HEK293T (cell line): ENCODE measurements at regions not wholly inside any gene's neighbourhood (a gene's known extent, or its start where the extent isn't known, plus 50 kb on each side); places are given as distances from the start of the nearest gene placed in this dataset.

Experiments used
- ARNT ChIP-seq: fragments of 450-650 bp; IDR thresholded peaks from 2 replicates; pipeline ENCODE4 v1.6.1; 2017; ENCODE audit warnings: mild to moderate bottlenecking
- BHLHE40 ChIP-seq: fragments of 450-650 bp; IDR thresholded peaks from 2 replicates; pipeline ENCODE4 v1.6.1; 2016; ENCODE audit warnings: mild to moderate bottlenecking, moderate library complexity, borderline replicate concordance
- CTBP1 ChIP-seq: fragments of 450-650 bp; IDR thresholded peaks from 2 replicates; pipeline ENCODE4 v1.6.1; 2016; ENCODE audit warnings: borderline replicate concordance
- FOXA1 ChIP-seq: fragments of 450-650 bp; IDR thresholded peaks from 2 replicates; pipeline ENCODE4 v1.6.1; 2016; ENCODE audit warnings: mild to moderate bottlenecking
- FOXK2 ChIP-seq: fragments of 450-650 bp; IDR thresholded peaks from 2 replicates; pipeline ENCODE4 v1.6.1; 2016; ENCODE audit warnings: mild to moderate bottlenecking
- FOXM1 ChIP-seq: fragments of 450-650 bp; IDR thresholded peaks from 2 replicates; pipeline ENCODE4 v1.6.1; 2017; ENCODE audit warnings: mild to moderate bottlenecking, borderline replicate concordance
- HDGF ChIP-seq: fragments of 450-650 bp; IDR thresholded peaks from 2 replicates; pipeline ENCODE4 v1.6.1; 2017; ENCODE audit warnings: antibody characterized with exemption, borderline replicate concordance
- L3MBTL2 ChIP-seq: fragments of 450-650 bp; conservative IDR thresholded peaks from 2 replicates; pipeline ENCODE4 v1.6.1; 2016; ENCODE audit warnings: mild to moderate bottlenecking
- LEF1 ChIP-seq: fragments of 450-650 bp; IDR thresholded peaks from 2 replicates; pipeline ENCODE4 v1.6.1; 2017; ENCODE audit warnings: mild to moderate bottlenecking, borderline replicate concordance
- SP1 ChIP-seq: fragments of 450-650 bp; IDR thresholded peaks from 2 replicates; pipeline ENCODE4 v1.6.1; 2017
- SUZ12 ChIP-seq: fragments of 450-650 bp; IDR thresholded peaks from 2 replicates; pipeline ENCODE4 v1.6.1; 2016; ENCODE audit warnings: mild to moderate bottlenecking
- TARDBP ChIP-seq: fragments of 450-650 bp; IDR thresholded peaks from 2 replicates; pipeline ENCODE4 v1.6.1; 2016
- ZNF384 ChIP-seq: fragments of 450-650 bp; IDR thresholded peaks from 2 replicates; pipeline ENCODE4 v1.6.1; 2016
- TF ChIP-seq, protein P1 (sequence below): fragments of 450-650 bp; IDR thresholded peaks from 2 replicates; pipeline ENCODE4 v1.6.1; 2016

DNA sequence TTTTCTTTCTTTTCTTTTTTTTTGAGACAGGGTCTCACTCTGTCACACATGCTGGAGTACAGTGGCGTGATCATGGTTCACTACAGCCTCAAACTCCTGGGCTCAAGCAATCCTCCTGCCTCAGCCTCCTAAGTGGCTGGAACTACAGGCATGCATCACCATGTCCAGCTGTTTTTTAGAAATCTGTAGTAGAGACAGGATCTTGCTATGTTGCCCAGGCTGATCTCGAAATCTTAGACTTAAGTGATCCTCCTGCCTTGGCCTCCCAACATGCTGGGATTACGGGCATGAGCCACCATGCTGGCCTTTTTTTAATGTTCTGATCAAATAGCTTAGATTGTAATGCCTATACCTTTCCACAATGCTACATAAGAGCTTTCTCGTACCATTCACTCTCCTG is 107.0 kb upstream of the KCTD7 start:
- TF ChIP-seq L3MBTL2 (no peak), FOXM1 (no peak), SUZ12 (no peak), BHLHE40 (no peak), ARNT (no peak), FOXK2 (no peak), SP1 (no peak), FOXA1 (no peak), HDGF (no peak), TARDBP (no peak), ZNF384 (no peak), LEF1 (no peak), CTBP1 (no peak)
- TF ChIP-seq, protein P1, sequence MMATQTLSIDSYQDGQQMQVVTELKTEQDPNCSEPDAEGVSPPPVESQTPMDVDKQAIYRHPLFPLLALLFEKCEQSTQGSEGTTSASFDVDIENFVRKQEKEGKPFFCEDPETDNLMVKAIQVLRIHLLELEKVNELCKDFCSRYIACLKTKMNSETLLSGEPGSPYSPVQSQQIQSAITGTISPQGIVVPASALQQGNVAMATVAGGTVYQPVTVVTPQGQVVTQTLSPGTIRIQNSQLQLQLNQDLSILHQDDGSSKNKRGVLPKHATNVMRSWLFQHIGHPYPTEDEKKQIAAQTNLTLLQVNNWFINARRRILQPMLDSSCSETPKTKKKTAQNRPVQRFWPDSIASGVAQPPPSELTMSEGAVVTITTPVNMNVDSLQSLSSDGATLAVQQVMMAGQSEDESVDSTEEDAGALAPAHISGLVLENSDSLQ: no peak
